Activated T-helper 1 cell treated with Interleukin-2 at 50 U/mL for 16 hours (primary cell): ENCODE measurements at regions not wholly inside any gene's neighbourhood (a gene's known extent, or its start where the extent isn't known, plus 50 kb on each side); places are given as distances from the start of the nearest gene placed in this dataset.
"Not testable (repeated sequence)": the region's sequence is repeated elsewhere in the genome, so short reads cannot be mapped to it uniquely, and the experiment has no call there.

Experiments
- DNase-seq: peaks from one replicate; pipeline ENCODE4 v3.0.0-alpha.2; 2020; ENCODE audit warnings: low read depth

- DNase-seq, result no peak
Measured at GRCh38 chr14:38567703-38568102, 311.8 kb upstream of the CLEC14A start.

- no peak for DNase-seq
Measured at GRCh38 chr14:38561657-38562056, 305.8 kb upstream of the CLEC14A start.

GRCh38 chr14:38559711-38560110 lies 303.8 kb upstream of the CLEC14A start:
- no peak for DNase-seq

- not testable (repeated sequence) for DNase-seq
Measured at GRCh38 chr14:38557391-38557790, 301.5 kb upstream of the CLEC14A start.

GRCh38 chr14:38556252-38556651 lies 300.4 kb upstream of the CLEC14A start:
- no peak for DNase-seq

GRCh38 chr14:38554026-38554425 lies 298.1 kb upstream of the CLEC14A start:
- DNase-seq, result no peak

GRCh38 chr14:38553586-38553985 lies 297.7 kb upstream of the CLEC14A start:
- DNase-seq, result no peak

GRCh38 chr14:38549564-38549963 lies 293.7 kb upstream of the CLEC14A start:
- no peak for DNase-seq

GRCh38 chr14:38547961-38548490 lies 292.1 kb upstream of the CLEC14A start:
- no peak for DNase-seq

GRCh38 chr14:38546932-38547551 lies 291.1 kb upstream of the CLEC14A start:
- DNase-seq, result no peak

GRCh38 chr14:38544776-38545175 lies 288.9 kb upstream of the CLEC14A start:
- no peak for DNase-seq

GRCh38 chr14:38543851-38544250 lies 288.0 kb upstream of the CLEC14A start:
- not testable (repeated sequence) for DNase-seq

- not testable (repeated sequence) for DNase-seq
Measured at GRCh38 chr14:38538053-38538452, 282.2 kb upstream of the CLEC14A start.

- DNase-seq, result no peak
Measured at GRCh38 chr14:38536376-38537038, 280.6 kb upstream of the CLEC14A start.

- no peak for DNase-seq
Measured at GRCh38 chr14:38528582-38528981, 272.7 kb upstream of the CLEC14A start.

GRCh38 chr14:38527502-38527878 lies 271.6 kb upstream of the CLEC14A start:
- DNase-seq, result no peak

GRCh38 chr14:38526826-38527501 lies 271.1 kb upstream of the CLEC14A start:
- DNase-seq, result no peak

GRCh38 chr14:38524636-38525509 lies 269.0 kb upstream of the CLEC14A start:
- no peak for DNase-seq

GRCh38 chr14:38522724-38523123 lies 266.8 kb upstream of the CLEC14A start:
- DNase-seq, result no peak

GRCh38 chr14:38521591-38521990 lies 265.7 kb upstream of the CLEC14A start:
- DNase-seq, result no peak

GRCh38 chr14:38517426-38517825 lies 261.5 kb upstream of the CLEC14A start:
- no peak for DNase-seq

GRCh38 chr14:38512236-38512635 lies 256.3 kb upstream of the CLEC14A start:
- no peak for DNase-seq
